ENCODE measurements at regions not wholly inside any gene's neighbourhood (a gene's known extent, or its start where the extent isn't known, plus 50 kb on each side); places are given as distances from the start of the nearest gene placed in this dataset.

DNA sequence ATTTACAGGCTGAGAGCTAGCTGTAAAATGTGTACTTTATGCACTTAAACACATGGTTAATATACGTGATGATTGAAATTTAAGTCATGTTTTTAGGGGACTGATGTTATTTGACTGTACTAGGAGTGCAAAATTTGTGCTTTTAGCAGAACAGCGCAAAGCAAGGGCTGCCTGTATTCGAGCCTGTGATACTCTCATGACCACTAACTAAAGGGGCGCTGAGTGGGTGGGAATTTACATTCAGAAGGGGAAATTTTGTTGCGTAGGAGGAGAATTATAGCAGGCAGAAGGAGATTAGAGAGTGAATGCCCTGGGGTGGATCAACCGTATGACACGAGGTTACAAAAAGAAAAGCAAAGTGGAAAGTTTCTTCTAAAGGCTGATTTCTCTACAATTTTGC, 271.8 kb upstream of the HTR2A start:
- Histone ChIP-seq H3K4me3 (ENCODE audit: control extremely low read depth in 1 of 5, extremely low read depth in 1 of 5, insufficient read depth in 1 of 5, low read depth in 2 of 5, low read length in 4 of 5) (no peak overlapping the region), H3K79me2 (ENCODE audit: control insufficient read depth, insufficient read depth, low read length) (no peaks in the 10 kb centered on the region), H2AFZ (ENCODE audit: insufficient read depth, low read depth, low read length, poor library complexity, severe bottlenecking) (no peak overlapping the region), H3K27me3 (replicated peaks in 1 of 4; ENCODE audit: control extremely low read depth in 1 of 4, control insufficient read depth in 3 of 4, insufficient read depth in 4 of 4, low read length in 3 of 4) (no peaks in the 10 kb centered on the region), H3K4me2 (replicated peaks; ENCODE audit: low read depth, low read length, poor library complexity, severe bottlenecking) (no peak overlapping the region), H4K20me1 (ENCODE audit: control insufficient read depth, insufficient read depth, low read length, poor library complexity, severe bottlenecking) (no peaks in the 10 kb centered on the region), H3K27ac (ENCODE audit: low read length in 2 of 2) (no peak overlapping the region), H3K9me3 (ENCODE audit: control extremely low read depth in 1 of 3, control insufficient read depth in 2 of 3, insufficient read depth in 1 of 3, low read length in 2 of 3) (no peaks in the 10 kb centered on the region), H3K36me3 (replicated peaks in 1 of 2; ENCODE audit: control extremely low read depth in 1 of 2, control insufficient read depth in 1 of 2, extremely low read depth in 1 of 2, insufficient read depth in 2 of 2, low read length in 1 of 2) (no peaks in the 10 kb centered on the region), H3K9ac (ENCODE audit: low read length) (no peak overlapping the region), H3K4me1 (ENCODE audit: control insufficient read depth in 2 of 2, insufficient read depth in 2 of 2, low read length in 2 of 2) (no peaks in the 10 kb centered on the region)
- H3K4me1 Mint-ChIP-seq: no peaks in the 10 kb centered on the region
- POLR2A ChIA-PET: no interaction called here
- CTCF ChIA-PET: no interaction called here
- no peak for ATAC-seq (ENCODE audit: low read depth)
- no peak overlapping the region for H3K4me3 Mint-ChIP-seq
- TF ChIP-seq, protein P1, sequence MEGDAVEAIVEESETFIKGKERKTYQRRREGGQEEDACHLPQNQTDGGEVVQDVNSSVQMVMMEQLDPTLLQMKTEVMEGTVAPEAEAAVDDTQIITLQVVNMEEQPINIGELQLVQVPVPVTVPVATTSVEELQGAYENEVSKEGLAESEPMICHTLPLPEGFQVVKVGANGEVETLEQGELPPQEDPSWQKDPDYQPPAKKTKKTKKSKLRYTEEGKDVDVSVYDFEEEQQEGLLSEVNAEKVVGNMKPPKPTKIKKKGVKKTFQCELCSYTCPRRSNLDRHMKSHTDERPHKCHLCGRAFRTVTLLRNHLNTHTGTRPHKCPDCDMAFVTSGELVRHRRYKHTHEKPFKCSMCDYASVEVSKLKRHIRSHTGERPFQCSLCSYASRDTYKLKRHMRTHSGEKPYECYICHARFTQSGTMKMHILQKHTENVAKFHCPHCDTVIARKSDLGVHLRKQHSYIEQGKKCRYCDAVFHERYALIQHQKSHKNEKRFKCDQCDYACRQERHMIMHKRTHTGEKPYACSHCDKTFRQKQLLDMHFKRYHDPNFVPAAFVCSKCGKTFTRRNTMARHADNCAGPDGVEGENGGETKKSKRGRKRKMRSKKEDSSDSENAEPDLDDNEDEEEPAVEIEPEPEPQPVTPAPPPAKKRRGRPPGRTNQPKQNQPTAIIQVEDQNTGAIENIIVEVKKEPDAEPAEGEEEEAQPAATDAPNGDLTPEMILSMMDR (IDR thresholded peaks at IDR 0.05): no peak
- no peak for TF ChIP-seq EZH2 (IDR thresholded peaks at IDR 0.05; ENCODE audit: borderline replicate concordance, insufficient read depth, low read depth, low read length, poor library complexity, severe bottlenecking)
- intact Hi-C loops (cut with micrococcal nuclease): no loop called here
- DNase-seq: no peak
- H3K27me3 Mint-ChIP-seq: peaks cover 8% of the 10 kb centered on the region
- WGBS (ENCODE audit: insufficient coverage): 90% methylated on average over 4 of the region's 7 CpGs
- no peak overlapping the region for H3K27ac Mint-ChIP-seq
- H3K9me3 Mint-ChIP-seq (ENCODE audit: insufficient read depth): no peaks in the 10 kb centered on the region

DNA sequence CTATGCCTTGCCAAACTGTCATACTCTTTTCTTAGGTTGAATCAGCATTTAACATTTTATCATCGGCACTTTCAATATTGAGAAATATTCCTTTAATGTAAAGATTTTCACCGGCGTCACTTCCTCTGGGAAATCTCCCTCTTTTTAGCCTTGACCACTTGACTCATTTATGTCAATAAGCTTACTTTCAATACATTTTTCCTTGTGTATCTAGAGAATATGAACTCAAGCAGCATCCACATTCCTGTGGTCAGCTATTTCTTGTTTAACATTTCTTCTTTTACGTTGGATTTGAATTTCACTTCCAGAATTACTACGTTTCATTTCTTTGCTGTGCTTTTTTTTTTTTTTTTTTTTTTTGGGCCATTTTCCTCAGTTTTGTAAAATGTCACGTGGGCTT, 271.2 kb upstream of the HTR2A start:
- ATAC-seq (ENCODE audit: low read depth): no peak
- no peak overlapping the region for H3K4me2 ChIP-seq (replicated peaks; ENCODE audit: low read depth, low read length, poor library complexity, severe bottlenecking)
- H3K4me1 ChIP-seq (ENCODE audit: control insufficient read depth in 2 of 2, insufficient read depth in 2 of 2, low read length in 2 of 2): no peaks in the 10 kb centered on the region
- no peak for DNase-seq
- no peaks in the 10 kb centered on the region for H3K36me3 ChIP-seq (replicated peaks in 1 of 2; ENCODE audit: control extremely low read depth in 1 of 2, control insufficient read depth in 1 of 2, extremely low read depth in 1 of 2, insufficient read depth in 2 of 2, low read length in 1 of 2)
- no peak overlapping the region for H3K27ac ChIP-seq (ENCODE audit: low read length in 2 of 2)
- no peak overlapping the region for H3K4me3 ChIP-seq (ENCODE audit: control extremely low read depth in 1 of 5, extremely low read depth in 1 of 5, insufficient read depth in 1 of 5, low read depth in 2 of 5, low read length in 4 of 5)
- Mint-ChIP-seq H3K27ac (no peak overlapping the region), H3K27me3 (peaks cover 8% of the 10 kb centered on the region), H3K4me1 (no peaks in the 10 kb centered on the region), H3K9me3 (ENCODE audit: insufficient read depth) (no peaks in the 10 kb centered on the region), H3K4me3 (no peak overlapping the region)
- intact Hi-C loops (cut with micrococcal nuclease): no loop called here
- no peaks in the 10 kb centered on the region for H3K27me3 ChIP-seq (replicated peaks in 1 of 4; ENCODE audit: control extremely low read depth in 1 of 4, control insufficient read depth in 3 of 4, insufficient read depth in 4 of 4, low read length in 3 of 4)
- POLR2A ChIA-PET: no interaction called here
- TF ChIP-seq, protein P1 (IDR thresholded peaks at IDR 0.05): no peak
- TF ChIP-seq EZH2 (IDR thresholded peaks at IDR 0.05; ENCODE audit: borderline replicate concordance, insufficient read depth, low read depth, low read length, poor library complexity, severe bottlenecking): no peak
- H3K9ac ChIP-seq (ENCODE audit: low read length): no peak overlapping the region
- CTCF ChIA-PET: no interaction called here
- no peaks in the 10 kb centered on the region for H3K79me2 ChIP-seq (ENCODE audit: control insufficient read depth, insufficient read depth, low read length)
- no CpG with 5 or more reads among the region's 6 CpGs for WGBS (ENCODE audit: insufficient coverage)
- no peaks in the 10 kb centered on the region for H4K20me1 ChIP-seq (ENCODE audit: control insufficient read depth, insufficient read depth, low read length, poor library complexity, severe bottlenecking)
- no peaks in the 10 kb centered on the region for H3K9me3 ChIP-seq (ENCODE audit: control extremely low read depth in 1 of 3, control insufficient read depth in 2 of 3, insufficient read depth in 1 of 3, low read length in 2 of 3)
- H2AFZ ChIP-seq (ENCODE audit: insufficient read depth, low read depth, low read length, poor library complexity, severe bottlenecking): no peak overlapping the region

All from B cell (primary cell).